ENCODE measurements at regions not wholly inside any gene's neighbourhood (a gene's known extent, or its start where the extent isn't known, plus 50 kb on each side); places are given as distances from the start of the nearest gene placed in this dataset.

GRCh38 chr5:143497749-143498148 lies 94.3 kb upstream of the NR3C1 start:
- DNase-seq (ENCODE audit: low spot score): no peak

GRCh38 chr5:143496943-143497342 lies 93.5 kb upstream of the NR3C1 start:
- no peak for DNase-seq (ENCODE audit: low spot score)

GRCh38 chr5:143495821-143496275 lies 92.4 kb upstream of the NR3C1 start:
- DNase-seq (ENCODE audit: low spot score): no peak

- DNase-seq (ENCODE audit: low spot score): no peak
Measured at GRCh38 chr5:143495110-143495509, 91.6 kb upstream of the NR3C1 start.

- DNase-seq (ENCODE audit: low spot score): no peak
Measured at GRCh38 chr5:143494595-143494994, 91.1 kb upstream of the NR3C1 start.

- DNase-seq (ENCODE audit: low spot score): no peak
Measured at GRCh38 chr5:143494162-143494561, 90.7 kb upstream of the NR3C1 start.

GRCh38 chr5:143492783-143493182 lies 89.3 kb upstream of the NR3C1 start:
- no peak for DNase-seq (ENCODE audit: low spot score)

- no peak for DNase-seq (ENCODE audit: low spot score)
Measured at GRCh38 chr5:143491646-143492045, 88.2 kb upstream of the NR3C1 start.

- no peak for DNase-seq (ENCODE audit: low spot score)
Measured at GRCh38 chr5:143488381-143488780, 84.9 kb upstream of the NR3C1 start.

GRCh38 chr5:143484601-143485000 lies 81.1 kb upstream of the NR3C1 start:
- no peak for DNase-seq (ENCODE audit: low spot score)

GRCh38 chr5:143481697-143482531 lies 78.4 kb upstream of the NR3C1 start:
- no peak for DNase-seq (ENCODE audit: low spot score)

- DNase-seq (ENCODE audit: low spot score): no peak
Measured at GRCh38 chr5:143480001-143480400, 76.5 kb upstream of the NR3C1 start.

GRCh38 chr5:143479394-143479793 lies 75.9 kb upstream of the NR3C1 start:
- DNase-seq (ENCODE audit: low spot score): no peak

GRCh38 chr5:143476601-143477211 lies 73.2 kb upstream of the NR3C1 start:
- no peak for DNase-seq (ENCODE audit: low spot score)

GRCh38 chr5:143474616-143475015 lies 71.1 kb upstream of the NR3C1 start:
- no peak for DNase-seq (ENCODE audit: low spot score)

GRCh38 chr5:143473481-143473880 lies 70.0 kb upstream of the NR3C1 start:
- no peak for DNase-seq (ENCODE audit: low spot score)

GRCh38 chr5:143472576-143472975 lies 69.1 kb upstream of the NR3C1 start:
- no peak for DNase-seq (ENCODE audit: low spot score)

GRCh38 chr5:143471666-143472464 lies 68.4 kb upstream of the NR3C1 start:
- DNase-seq (ENCODE audit: low spot score): no peak

GRCh38 chr5:143471041-143471509 lies 67.6 kb upstream of the NR3C1 start:
- DNase-seq (ENCODE audit: low spot score): no peak

GRCh38 chr5:143470120-143470519 lies 66.6 kb upstream of the NR3C1 start:
- DNase-seq (ENCODE audit: low spot score): no peak

GRCh38 chr5:143469125-143469524 lies 65.6 kb upstream of the NR3C1 start:
- no peak for DNase-seq (ENCODE audit: low spot score)

- DNase-seq (ENCODE audit: low spot score): no peak
Measured at GRCh38 chr5:143466632-143467031, 63.1 kb upstream of the NR3C1 start.

Data from LoVo (cell line).